PC-3 (cell line): ENCODE measurements at regions not wholly inside any gene's neighbourhood (a gene's known extent, or its start where the extent isn't known, plus 50 kb on each side); places are given as distances from the start of the nearest gene placed in this dataset.
"Not testable (repeated sequence)": the region's sequence is repeated elsewhere in the genome, so short reads cannot be mapped to it uniquely, and the experiment has no call there.

Source experiments
- CTCF ChIP-seq: fragments of 300-600 bp; sonication (generic); conservative IDR thresholded peaks from 2 replicates; pipeline ENCODE4 v1.5.1; 2017; ENCODE audit warnings: antibody characterized with exemption, low read depth, mild to moderate bottlenecking, low read length
- EZH2 ChIP-seq: fragments of 300-600 bp; sonication (generic); IDR thresholded peaks from one replicate; pipeline ENCODE4 v1.6.1; 2017; ENCODE audit warnings: antibody characterized with exemption, mild to moderate bottlenecking, low read length; ENCODE audit not compliant: unreplicated experiment

- not testable (repeated sequence) for TF ChIP-seq CTCF, EZH2
Measured at GRCh38 chr9:105022545-105022944, 94.6 kb upstream of the ABCA1 start.
